GM10248 (cell line): ENCODE measurements at regions not wholly inside any gene's neighbourhood (a gene's known extent, or its start where the extent isn't known, plus 50 kb on each side); places are given as distances from the start of the nearest gene placed in this dataset.

Experiments
- CTCF ChIA-PET: fragments of 300-600 bp; sonication (Branson Sonifier 250); formaldehyde crosslinking; extraction: SDS; loops from one replicate; lab custom pipeline; 2021; ENCODE audit warnings: antibody characterized with exemption; lab: Yijun Ruan, JAX
- POLR2A ChIA-PET: fragments of 350-650 bp; sonication (Branson Sonifier 250); formaldehyde crosslinking; extraction: SDS; loops from one replicate; lab custom pipeline; 2020; ENCODE audit warnings: antibody characterized with exemption; lab: Yijun Ruan, JAX
- DNase-seq: peaks from one replicate; pipeline ENCODE4 v3.0.0; 2012; ENCODE audit errors: extremely low spot score
- TF ChIP-seq, protein P1 (sequence below): IDR thresholded peaks from 2 replicates; pipeline ENCODE4 v1.5.1; 2012; ENCODE audit warnings: mild to moderate bottlenecking, low read depth; ENCODE audit errors: extremely low read depth, missing control alignments, control extremely low read depth

DNA sequence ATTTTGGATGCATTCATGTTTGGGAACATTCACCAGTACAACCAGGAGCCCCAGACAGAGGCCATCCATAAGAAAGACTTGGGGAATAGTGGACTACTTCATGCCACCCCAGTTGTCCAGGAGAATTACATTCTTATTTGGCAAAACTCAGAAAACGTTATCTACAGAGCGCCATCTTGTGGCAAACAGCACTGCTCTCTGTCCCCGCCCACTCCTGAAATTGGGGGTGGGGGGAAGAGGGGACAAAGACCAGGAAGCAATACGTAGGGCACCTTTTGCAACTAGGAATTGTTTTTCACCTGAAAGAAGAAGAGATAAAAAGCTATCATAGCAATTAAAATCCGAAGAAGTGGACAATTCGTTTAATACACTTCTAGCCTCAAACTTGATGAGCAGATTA, 134.6 kb upstream of the MGMT start:
- TF ChIP-seq, protein P1, sequence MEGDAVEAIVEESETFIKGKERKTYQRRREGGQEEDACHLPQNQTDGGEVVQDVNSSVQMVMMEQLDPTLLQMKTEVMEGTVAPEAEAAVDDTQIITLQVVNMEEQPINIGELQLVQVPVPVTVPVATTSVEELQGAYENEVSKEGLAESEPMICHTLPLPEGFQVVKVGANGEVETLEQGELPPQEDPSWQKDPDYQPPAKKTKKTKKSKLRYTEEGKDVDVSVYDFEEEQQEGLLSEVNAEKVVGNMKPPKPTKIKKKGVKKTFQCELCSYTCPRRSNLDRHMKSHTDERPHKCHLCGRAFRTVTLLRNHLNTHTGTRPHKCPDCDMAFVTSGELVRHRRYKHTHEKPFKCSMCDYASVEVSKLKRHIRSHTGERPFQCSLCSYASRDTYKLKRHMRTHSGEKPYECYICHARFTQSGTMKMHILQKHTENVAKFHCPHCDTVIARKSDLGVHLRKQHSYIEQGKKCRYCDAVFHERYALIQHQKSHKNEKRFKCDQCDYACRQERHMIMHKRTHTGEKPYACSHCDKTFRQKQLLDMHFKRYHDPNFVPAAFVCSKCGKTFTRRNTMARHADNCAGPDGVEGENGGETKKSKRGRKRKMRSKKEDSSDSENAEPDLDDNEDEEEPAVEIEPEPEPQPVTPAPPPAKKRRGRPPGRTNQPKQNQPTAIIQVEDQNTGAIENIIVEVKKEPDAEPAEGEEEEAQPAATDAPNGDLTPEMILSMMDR = peak; percentile 23
- POLR2A ChIA-PET = no interaction called here
- CTCF ChIA-PET = interaction anchor here (0.8 to 1.7 kb wide), 4 partner anchors 10 to 226 kb away, joined by 3 to 5 read pairs (median 3); no protein-coding TSS in a partner anchor
- no peak for DNase-seq

- no peak for DNase-seq
- ChIA-PET POLR2A (no interaction called here), CTCF (no interaction called here)
- TF ChIP-seq, protein P1 = no peak
Measured at GRCh38 chr10:129333706-129334105, 133.3 kb upstream of the MGMT start.

DNA sequence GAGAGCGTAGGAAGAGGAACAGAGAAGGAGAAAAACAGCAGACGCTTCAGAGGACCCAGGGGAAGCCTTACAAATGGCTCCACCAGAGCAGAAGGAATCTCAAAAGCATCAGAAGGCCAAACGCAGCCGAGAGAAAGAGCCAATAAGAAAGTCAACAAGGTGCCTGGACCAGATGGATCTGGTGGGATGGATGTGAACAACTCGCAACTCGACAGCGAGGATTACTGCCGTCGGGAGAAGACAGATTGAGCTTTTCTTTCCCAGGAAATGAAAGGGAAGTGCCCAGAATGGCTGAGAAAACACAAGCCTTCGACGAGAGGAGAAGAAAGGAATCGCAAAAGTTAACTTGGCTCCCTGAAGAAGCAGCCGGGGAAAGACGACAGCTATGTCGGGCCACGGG, 132.8 kb upstream of the MGMT start:
- POLR2A ChIA-PET = no interaction called here
- CTCF ChIA-PET = no interaction called here
- TF ChIP-seq, protein P1 = no peak
- no peak for DNase-seq

DNA sequence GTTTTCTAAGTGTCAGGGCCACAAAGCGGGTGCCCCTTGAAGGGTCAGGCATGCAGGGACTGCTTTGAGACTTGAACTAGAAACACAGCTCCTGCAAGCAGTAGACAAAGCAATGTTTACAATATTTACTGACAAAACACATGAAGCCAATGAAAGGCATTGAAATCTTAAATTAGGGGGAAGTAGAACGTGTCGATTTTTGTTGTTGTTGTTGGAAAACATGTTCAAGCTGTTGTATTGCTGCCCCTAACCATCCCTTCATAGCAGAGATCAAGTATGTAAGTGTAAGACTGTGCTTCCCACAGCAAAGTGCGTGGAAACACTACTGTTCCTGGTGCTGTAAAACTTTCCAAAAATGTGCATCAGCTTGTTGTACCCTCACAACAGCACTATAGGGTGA, 131.6 kb upstream of the MGMT start:
- TF ChIP-seq, protein P1 = no peak
- POLR2A ChIA-PET = no interaction called here
- DNase-seq = no peak
- CTCF ChIA-PET = interaction anchor here (1.0 kb wide), 1 partner anchor 14 kb away, joined by 3 read pairs; no protein-coding TSS in a partner anchor

GRCh38 chr10:129335942-129336341, 131.1 kb upstream of the MGMT start:
- POLR2A ChIA-PET = no interaction called here
- TF ChIP-seq, protein P1 = no peak
- CTCF ChIA-PET = interaction anchor here (1.0 kb wide), 1 partner anchor 14 kb away, joined by 3 read pairs; no protein-coding TSS in a partner anchor
- DNase-seq = no peak

- CTCF ChIA-PET = no interaction called here
- POLR2A ChIA-PET = no interaction called here
- TF ChIP-seq, protein P1 = no peak
- no peak for DNase-seq
Measured at GRCh38 chr10:129339191-129339590, 127.8 kb upstream of the MGMT start.
